ENCODE measurements at regions not wholly inside any gene's neighbourhood (a gene's known extent, or its start where the extent isn't known, plus 50 kb on each side); places are given as distances from the start of the nearest gene placed in this dataset.

DNA sequence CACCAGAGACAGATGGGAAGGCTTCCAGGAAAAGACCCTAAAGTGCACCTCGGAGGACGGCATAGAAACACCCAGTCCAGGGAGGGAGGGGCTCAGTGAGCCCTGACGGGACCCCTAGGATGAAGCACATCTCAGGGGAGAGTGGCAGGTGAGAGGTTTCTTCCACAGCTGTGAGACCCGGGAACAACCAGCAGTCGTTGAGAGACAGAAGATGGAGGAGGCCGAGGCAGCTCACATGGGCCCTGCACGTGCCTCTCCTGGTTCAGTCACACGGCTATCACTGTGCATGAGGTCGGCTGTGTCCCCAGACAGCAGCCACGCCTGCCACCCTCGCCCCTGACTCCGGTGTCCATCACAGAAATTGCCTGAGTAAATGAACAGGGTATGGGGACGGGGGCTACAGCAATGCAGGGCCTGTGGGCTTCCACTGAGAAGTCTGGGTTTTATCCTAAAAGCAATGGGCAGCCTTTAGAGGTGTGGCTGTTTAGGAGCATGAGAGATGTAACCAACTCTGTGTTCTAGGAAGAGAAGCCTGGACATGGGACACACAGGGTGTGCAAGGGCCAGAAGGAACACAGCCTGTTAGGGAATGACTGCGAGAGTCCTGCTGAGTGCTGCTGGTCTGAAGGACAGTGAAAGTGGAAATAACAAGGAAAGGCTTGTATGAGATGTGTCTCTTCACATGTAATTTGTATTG, 102.0 kb downstream of the TMEM18 start:
- no peak for DNase-seq

DNA sequence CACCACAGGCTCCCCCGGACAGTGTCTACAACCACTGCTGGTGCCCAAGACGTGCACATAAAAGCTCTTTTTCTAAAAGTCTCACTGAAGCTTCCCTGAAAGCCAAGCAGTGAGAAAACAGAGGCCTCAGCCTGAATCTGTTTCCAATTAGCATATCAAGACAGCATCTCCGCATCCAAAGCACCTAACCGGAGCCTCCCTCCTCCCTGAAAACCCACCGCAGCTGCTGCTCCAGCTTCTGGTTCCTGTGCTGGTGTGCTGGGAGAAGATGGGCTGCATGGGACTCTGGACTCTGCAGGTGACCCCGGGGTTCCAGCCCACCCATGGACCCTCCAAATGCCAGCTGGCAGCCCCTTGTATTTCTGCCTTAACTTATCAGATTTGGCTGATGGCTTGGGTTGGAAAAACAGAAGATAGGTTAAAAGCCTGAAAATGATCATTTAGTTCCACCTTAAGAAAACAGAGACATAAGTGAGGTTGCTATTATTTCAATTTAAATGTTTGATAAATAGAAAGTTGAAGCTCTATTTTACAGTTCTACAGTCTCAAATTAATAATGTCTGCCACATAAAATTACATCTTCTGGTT, 103.3 kb downstream of the TMEM18 start:
- DNase-seq, result no peak

DNA sequence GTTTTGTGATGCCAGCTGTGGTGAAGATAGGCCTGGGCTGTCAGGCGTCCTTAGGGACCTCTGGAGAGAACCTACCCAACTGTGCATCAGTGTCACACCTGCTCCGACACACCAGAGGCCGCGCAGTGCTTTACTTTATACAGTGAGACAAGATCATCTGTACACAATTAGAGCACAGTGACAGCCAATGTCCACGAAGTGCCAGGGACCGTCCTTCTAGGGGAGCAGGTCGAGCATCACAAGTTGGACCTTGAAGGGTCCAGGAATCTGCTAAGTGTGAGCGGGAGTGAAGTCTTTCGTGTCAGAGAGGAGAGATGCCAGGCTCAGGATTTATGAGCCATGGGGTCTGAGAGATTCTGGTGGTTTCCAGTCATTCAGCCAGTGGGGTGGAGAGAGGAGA, 104.2 kb downstream of the TMEM18 start:
- no peak for DNase-seq

DNA sequence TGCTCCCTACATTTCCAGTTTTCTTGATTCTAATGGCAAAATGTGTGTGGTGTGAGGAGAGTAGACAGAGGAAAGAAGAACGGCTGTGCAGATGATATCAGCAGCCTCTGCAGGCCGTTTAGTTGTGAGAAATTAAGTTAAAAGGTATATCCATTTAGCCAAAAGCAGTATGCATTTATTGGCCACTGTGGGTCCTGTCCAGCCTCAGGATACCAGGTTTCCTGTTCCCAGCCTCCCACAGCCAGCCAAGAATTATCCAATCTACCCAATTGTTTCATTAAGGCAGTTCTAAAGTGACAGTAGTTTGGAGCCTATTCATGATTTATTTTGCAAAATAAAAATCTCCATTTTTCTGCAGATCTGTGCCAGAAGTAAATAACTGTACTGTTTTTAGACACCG, 107.5 kb downstream of the TMEM18 start:
- no peak for DNase-seq

DNA sequence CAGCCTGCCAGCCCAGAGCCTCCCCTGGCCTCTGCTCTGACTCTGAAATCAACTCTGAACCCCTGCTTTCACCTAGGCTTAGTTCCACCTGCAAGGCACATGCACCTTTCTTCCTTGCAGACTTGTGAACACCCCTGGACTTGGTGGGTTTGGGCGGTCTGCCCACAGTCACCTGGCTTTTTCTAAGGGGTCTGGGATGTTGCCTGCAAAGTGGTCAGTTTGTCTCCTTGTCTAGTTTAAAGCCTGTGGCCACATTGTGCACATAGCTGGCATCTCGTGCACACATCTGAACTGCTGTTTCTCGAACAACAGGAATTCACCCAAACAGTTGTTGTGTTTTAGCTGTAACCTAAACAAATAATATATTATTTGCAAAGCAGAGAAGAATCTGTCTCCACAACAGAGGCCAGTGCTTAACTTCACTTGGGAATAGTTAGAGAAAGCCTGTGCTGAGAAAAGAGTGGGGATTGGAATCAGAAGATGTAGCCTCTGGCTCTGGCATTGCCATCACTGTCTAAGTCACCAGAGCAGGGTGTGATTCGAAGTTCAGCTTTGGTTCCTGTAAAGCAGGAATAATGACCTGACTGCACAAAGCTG, 108.5 kb downstream of the TMEM18 start:
- no peak for DNase-seq

DNA sequence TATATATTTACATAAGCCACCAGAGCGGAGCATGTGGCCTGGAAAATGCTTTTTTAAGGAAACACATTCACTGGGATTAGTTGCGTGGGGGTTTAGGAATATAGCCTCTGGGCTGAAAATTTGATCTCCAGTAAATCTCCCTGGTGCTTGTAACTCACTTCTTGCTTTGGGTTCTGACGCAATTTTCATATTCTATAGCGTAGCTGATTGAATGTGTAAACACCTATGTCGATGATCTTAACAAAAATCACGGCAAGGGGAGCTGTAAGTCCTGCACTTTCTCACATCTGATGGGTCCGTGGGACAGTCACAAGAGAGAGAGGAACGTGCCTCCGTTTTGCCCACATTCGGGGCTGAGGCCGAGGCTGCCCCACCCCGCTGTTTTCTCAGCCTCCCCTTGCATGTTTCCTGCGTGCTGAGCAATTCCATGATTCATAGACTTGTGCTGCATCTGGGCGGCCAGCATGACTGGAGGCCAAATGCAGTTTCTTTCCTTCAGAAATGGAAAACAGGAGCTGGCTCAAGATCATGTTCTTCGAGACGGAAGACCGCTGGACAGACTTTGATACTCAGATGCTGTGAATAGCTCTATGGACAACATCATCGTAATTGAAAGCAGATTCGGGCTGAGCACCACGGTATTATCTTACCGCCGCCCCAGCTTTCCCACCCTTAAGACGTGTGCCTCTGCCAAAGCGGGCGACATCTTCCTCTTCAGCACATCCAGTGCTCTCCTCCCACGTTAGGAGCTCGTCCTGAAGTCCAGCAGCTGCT, 109.2 kb downstream of the TMEM18 start:
- no peak for DNase-seq

GRCh38 chr2:567496-567864, 109.7 kb downstream of the TMEM18 start:
- no peak for DNase-seq

DNA sequence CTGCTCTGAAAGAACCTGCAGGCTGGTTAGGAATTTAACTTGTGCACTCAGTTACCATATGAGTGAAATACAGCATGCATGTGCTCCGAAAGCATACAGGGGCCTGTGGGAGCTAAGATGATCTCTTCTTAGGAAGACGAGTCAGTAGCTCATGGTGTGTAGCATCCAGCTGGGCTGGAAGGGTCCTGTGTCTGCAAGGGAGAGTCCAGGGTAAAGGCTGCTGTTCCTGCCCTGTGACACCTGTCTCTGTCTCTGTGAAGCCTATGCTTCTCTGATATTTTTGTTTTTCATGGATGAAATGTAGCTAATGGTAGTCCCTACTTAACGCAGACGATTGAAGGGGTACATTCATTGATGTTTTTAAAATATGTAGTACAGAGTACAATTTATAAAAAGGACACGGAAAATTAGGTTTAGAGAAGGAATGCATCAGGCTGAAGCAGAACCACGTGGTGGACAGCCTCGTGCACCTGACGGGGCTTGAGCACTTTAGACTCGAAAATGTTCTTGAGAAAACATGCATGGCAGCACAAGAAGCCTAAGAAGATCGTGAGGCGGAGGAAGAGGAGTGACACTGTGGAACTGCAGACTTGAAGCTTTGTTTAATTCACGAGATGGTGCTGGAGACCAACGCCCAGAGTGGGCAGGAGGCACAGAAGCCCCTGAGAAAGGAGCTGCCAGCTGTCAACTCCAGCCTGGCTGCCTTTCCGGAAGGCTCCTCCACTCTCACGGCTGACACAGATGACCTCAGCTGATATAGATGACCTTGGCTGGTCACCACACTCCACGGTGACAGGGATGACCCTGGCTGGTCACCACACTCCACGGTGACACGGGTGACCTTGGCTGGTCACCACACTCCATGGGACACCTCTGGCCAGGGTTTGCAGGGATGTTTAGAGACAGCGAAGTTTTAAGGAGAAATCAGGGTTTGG, 110.6 kb downstream of the TMEM18 start:
- no peak for DNase-seq

GRCh38 chr2:564471-565181, 112.6 kb downstream of the TMEM18 start:
- no peak for DNase-seq

DNA sequence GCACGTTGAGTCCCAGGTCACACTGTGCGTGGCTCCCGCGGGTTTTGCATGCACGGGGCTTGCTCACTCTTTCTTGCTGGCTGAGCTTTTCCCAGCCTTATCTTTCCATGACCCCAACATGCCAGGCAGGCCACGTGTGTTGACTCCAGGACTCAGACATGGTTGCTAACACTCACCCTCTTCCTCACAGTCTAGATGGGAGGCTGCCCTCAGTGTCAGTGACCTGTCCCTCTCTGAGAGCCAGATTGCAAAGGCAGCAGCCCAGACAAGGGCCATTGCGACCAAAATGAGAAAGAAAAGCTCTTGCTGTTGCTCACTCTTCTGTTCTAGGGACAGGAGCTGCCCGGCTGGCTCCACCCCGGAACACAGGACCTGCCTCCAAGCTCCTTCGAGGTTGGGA, 113.7 kb downstream of the TMEM18 start:
- no peak for DNase-seq

DNA sequence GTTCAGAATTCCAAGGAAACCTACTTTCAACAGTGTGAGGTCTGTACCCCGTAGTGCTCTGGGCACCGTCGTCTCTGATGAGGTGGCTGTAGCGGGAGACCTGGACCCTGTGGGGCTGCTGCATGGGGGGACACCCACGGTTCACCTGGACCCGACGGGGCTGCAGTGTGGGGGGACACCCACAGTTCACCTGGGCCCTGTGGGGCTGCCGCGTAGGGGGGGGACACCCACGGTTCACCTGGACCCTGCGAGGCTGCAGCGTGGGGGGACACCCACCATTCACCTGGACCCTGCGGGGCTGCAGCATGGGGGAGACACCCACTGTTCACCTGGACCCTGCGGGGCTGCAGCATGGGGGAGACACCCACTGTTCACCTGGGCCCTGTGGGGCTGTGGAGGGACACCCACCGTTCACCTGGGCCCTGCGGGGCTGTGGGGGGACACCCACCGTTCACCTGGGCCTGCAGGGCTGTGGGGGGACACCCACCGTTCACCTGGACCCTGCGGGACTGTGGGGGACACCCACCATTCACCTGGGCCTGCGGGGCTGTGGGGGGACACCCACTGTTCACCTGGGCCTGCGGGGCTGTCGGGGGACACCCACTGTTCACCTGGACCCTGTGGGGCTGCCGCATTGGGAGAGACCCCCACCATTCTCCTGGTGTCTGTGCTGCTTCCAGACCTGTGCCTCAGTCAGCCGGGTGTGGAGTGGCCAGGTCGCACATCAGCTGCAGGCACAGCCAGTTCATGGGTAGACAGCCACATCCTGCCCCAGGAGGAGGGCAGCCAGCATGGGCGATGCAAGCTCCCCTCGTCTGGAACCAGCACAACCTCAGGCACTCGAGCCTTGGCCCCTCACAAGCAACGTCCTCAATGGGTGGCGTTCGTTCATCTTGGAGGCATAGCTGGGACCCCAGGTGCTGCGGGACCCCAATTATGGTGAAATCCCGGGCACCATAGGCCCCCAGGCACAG, 114.5 kb downstream of the TMEM18 start:
- DNase-seq, result no peak

DNA sequence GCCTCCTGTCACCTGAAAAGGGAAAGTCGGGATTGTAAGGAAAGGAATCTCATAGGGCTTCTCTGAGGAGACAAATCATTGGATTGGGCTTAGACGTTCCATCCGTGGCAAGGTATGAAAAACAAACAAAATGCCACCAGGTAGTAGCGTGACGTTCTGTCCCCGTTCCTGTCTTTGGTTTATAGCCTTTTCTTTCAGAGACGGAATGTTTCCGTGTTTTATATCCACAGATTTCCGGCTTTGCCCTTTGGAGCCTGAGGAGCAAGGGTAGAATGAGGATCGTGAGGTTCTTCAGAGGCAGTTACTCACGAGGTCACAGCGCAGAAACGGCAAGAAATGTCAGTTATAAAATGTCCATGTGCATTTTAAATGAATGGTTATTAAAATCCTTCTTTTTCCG, 118.3 kb downstream of the TMEM18 start:
- no peak for DNase-seq

DNA sequence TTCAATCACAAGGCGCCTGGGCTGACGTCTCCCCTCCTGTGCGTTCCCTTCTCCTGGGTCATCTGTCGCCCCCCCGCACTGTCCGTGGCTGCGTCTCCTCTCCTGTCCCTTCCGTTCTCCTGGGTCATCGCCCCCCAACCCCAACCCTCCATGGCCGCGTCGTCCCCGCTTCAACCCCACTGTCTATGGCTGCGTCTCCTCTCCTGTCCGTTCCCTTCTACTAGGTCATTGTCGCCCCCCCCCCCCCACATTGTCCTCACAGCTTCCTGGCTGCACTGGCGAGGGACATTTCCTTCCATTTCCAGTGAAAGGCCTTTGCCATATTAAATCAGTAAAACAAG, 118.9 kb downstream of the TMEM18 start:
- DNase-seq, result no peak

- DNase-seq, result no peak
Observed at GRCh38 chr2:557635-558301, 119.4 kb downstream of the TMEM18 start.

- DNase-seq, result no peak
Observed at GRCh38 chr2:556485-556884, 120.7 kb downstream of the TMEM18 start.

GRCh38 chr2:555164-555922, 121.9 kb downstream of the TMEM18 start:
- DNase-seq, result no peak

DNA sequence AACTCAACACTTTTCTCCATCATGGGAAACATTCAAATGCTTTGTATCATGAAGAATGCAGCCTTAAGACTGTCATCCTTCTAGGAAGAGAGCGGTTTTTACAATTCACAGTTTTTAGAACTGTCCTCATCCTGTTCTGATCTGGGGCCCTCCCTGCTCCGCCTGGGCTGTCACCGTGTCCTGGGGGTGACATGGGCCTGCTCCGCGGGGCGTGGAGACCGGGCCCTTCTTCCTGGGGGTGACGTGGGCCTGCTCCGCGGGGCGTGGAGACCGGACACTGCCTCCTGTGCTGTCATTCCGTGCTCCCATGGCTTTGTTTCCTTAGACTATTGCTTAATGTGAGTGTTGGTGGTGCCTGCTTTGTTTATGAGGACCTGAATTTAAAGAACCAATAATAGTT, 122.8 kb downstream of the TMEM18 start:
- DNase-seq, result no peak

- DNase-seq, result no peak
Observed at GRCh38 chr2:552906-553305, 124.3 kb downstream of the TMEM18 start.

GRCh38 chr2:551621-552020, 125.6 kb downstream of the TMEM18 start:
- DNase-seq, result no peak

Data from activated CD4-positive, alpha-beta T cell treated with anti-CD3 and anti-CD28 coated beads for 4 hours (primary cell).